CD14-positive monocyte (primary cell): ENCODE measurements at regions not wholly inside any gene's neighbourhood (a gene's known extent, or its start where the extent isn't known, plus 50 kb on each side); places are given as distances from the start of the nearest gene placed in this dataset.

Experiments
- DNase-seq, 3 donors: peaks; one replicate each; pipeline ENCODE4 v3.0.0-alpha.2; 2011 to 2022
- H2AFZ ChIP-seq: 2 replicates; pipeline ENCODE4 v1.6.0; 2012; ENCODE audit warnings: mild to moderate bottlenecking, low read depth, low read length, inconsistent platforms; ENCODE audit not compliant: insufficient read depth, poor library complexity, severe bottlenecking
- H3K27ac ChIP-seq, 2 donors: 1 replicate in 1 of 2; 2 replicates in 1 of 2; pipeline ENCODE4 v1.5.1; 2012 to 2013; ENCODE audit warnings: low read length in 2 of 2, control low read depth in 1 of 2, inconsistent platforms in 1 of 2, low read depth in 1 of 2, mild to moderate bottlenecking in 1 of 2
- H3K27me3 ChIP-seq, 2 donors: one replicate each; pipeline versions ENCODE4 v1.6.0 to v1.6.1; 2011 to 2013; ENCODE audit warnings: low read length in 2 of 2; ENCODE audit not compliant: control insufficient read depth in 2 of 2, insufficient read depth in 2 of 2
- H3K36me3 ChIP-seq, 2 donors: replicated peaks in 1 of 2; 1 replicate in 1 of 2; 2 replicates in 1 of 2; pipeline versions ENCODE4 v1.5.1 to v1.6.1; 2012 to 2013; ENCODE audit warnings: low read length in 2 of 2, control low read depth in 1 of 2, inconsistent platforms in 1 of 2, mild to moderate bottlenecking in 1 of 2; ENCODE audit not compliant: insufficient read depth in 2 of 2, control insufficient read depth in 1 of 2
- H3K4me1 ChIP-seq, 2 donors: 1 replicate in 1 of 2; 2 replicates in 1 of 2; pipeline versions ENCODE4 v1.5.1 to v1.6.1; 2012 to 2013; ENCODE audit warnings: low read length in 2 of 2, control low read depth in 1 of 2, inconsistent platforms in 1 of 2, mild to moderate bottlenecking in 1 of 2, moderate library complexity in 1 of 2; ENCODE audit not compliant: insufficient read depth in 2 of 2, control insufficient read depth in 1 of 2
- H3K4me2 ChIP-seq: replicated peaks from 2 replicates; pipeline ENCODE3; 2012; ENCODE audit warnings: low read length, moderate library complexity, mild to moderate bottlenecking; ENCODE audit not compliant: poor library complexity, severe bottlenecking; ENCODE audit errors: extremely low read depth
- H3K4me3 ChIP-seq, 3 experiments: fragments of 200-600 bp in 1 of 3; sonication (generic) in 1 of 3; replicated peaks in 1 of 3; 1 replicate in 2 of 3; 2 replicates in 1 of 3; pipeline ENCODE4 v1.5.1; 2011 to 2013; ENCODE audit warnings: low read length in 3 of 3, mild to moderate bottlenecking in 3 of 3, control low read depth in 2 of 3, low read depth in 2 of 3, inconsistent platforms in 1 of 3, moderate library complexity in 1 of 3
- H3K79me2 ChIP-seq: 2 replicates; pipeline ENCODE4 v1.6.0; 2012; ENCODE audit warnings: mild to moderate bottlenecking, control low read depth, inconsistent platforms, low read length, moderate library complexity; ENCODE audit not compliant: insufficient read depth
- H3K9ac ChIP-seq: 2 replicates; pipeline ENCODE4 v1.6.0; 2017; ENCODE audit warnings: low read length, mild to moderate bottlenecking; ENCODE audit not compliant: insufficient read depth, poor library complexity, severe bottlenecking
- H3K9me3 ChIP-seq, 2 donors: replicated peaks in 1 of 2; 1 replicate in 1 of 2; 2 replicates in 1 of 2; pipeline versions ENCODE4 v1.5.1 to v1.6.1; 2012 to 2013; ENCODE audit warnings: low read length in 2 of 2, control low read depth in 1 of 2; ENCODE audit not compliant: control insufficient read depth in 1 of 2, insufficient read depth in 1 of 2
- H4K20me1 ChIP-seq: 2 replicates; pipeline ENCODE4 v1.6.0; 2012; ENCODE audit warnings: mild to moderate bottlenecking, low read length, control low read depth, moderate library complexity; ENCODE audit not compliant: insufficient read depth
- H3K27ac Mint-ChIP-seq, 7 donors: one replicate each; pipeline ENCODE4 v1.8.0; 2020; ENCODE audit warnings: mild to moderate bottlenecking in 7 of 7, mixed read lengths in 7 of 7, moderate library complexity in 6 of 7, inconsistent platforms in 2 of 7
- H3K27me3 Mint-ChIP-seq, 3 donors: one replicate each; pipeline ENCODE4 v1.8.0; 2021 to 2022; ENCODE audit warnings: low read depth in 3 of 3, mild to moderate bottlenecking in 3 of 3, mixed read lengths in 3 of 3, moderate library complexity in 3 of 3, inconsistent platforms in 1 of 3
- H3K36me3 Mint-ChIP-seq, 2 donors: one replicate each; pipeline ENCODE4 v1.8.0; 2020; ENCODE audit warnings: mixed read lengths in 2 of 2, inconsistent platforms in 1 of 2, mild to moderate bottlenecking in 1 of 2
- H3K4me1 Mint-ChIP-seq: one replicate; pipeline ENCODE4 v1.8.0; 2020; ENCODE audit warnings: mild to moderate bottlenecking, mixed read lengths
- H3K4me3 Mint-ChIP-seq, 2 donors: one replicate each; pipeline ENCODE4 v1.8.0; 2020; ENCODE audit warnings: mild to moderate bottlenecking in 2 of 2, mixed read lengths in 2 of 2, moderate library complexity in 1 of 2
- H3K9me3 Mint-ChIP-seq, 7 donors: one replicate each; pipeline ENCODE4 v1.8.0; 2020 to 2022; ENCODE audit warnings: mixed read lengths in 7 of 7, mild to moderate bottlenecking in 6 of 7, moderate library complexity in 6 of 7, inconsistent platforms in 2 of 7
- WGBS: methylation state at CpG from one replicate; pipeline ENCODE4 v1.1.5; 2013; ENCODE audit warnings: missing lambda C conversion rate; ENCODE audit not compliant: insufficient coverage; 5-methylcytosine and 5-hydroxymethylcytosine counted together
- intact Hi-C, 2 donors: fragments of 100-400 bp; cut with micrococcal nuclease; formaldehyde crosslinking; loops; one replicate each; pipeline versions ENCODE4 v1.15.0 to v1.15.1; 2023
- TF ChIP-seq, protein P1 (sequence below): fragments of 200-600 bp; IDR thresholded peaks from one replicate; pipeline ENCODE4 v1.8.0; 2022; ENCODE audit warnings: antibody characterized with exemption, mild to moderate bottlenecking

DNA sequence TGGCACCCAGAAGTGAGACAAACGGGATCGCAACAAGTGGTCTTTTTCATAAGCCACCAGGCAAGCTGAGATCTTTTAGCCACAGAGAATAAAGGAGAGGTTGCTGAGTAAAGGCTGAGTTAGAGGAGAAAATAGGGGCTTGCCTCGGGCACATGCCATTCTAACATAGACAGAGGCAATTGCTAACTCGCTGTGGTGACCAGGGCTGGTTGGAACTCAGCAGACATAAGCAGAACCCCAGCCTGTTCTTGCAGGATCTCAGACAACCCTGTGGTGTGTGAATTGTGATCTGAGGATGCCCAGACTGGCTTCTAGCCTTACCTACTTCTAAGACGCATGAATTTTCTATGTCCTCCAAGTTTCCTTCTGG, 300.2 kb downstream of the CDCA7 start:
- intact Hi-C loops = no loop called here
- peaks cover 0 to 2% (median 0%) of the 10 kb centered on the region in 7 donors for H3K9me3 Mint-ChIP-seq
- H3K4me2 ChIP-seq = no peak overlapping the region

DNA sequence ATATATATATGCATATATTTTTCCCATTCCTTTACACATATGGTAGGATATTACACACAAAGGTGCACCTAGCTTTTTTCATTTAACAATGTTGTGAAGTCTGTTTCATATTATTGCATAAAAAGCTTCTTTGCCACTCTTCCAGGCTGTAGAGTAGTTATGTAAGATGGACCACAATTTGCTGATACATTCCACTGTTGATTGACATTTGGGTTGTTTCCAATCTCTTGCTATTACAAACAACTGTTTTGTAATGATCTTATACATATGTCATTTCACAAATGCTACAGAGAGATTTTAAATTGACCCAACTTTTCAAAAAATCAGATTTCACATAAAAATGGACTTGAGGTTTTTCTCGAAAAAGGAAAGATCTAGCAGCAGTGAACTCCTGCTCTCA, 301.4 kb downstream of the CDCA7 start:
- Histone ChIP-seq H3K27ac (no peak overlapping the region), H3K9me3 (no peaks in the 10 kb centered on the region), H3K4me1 (no peaks in the 10 kb centered on the region), H3K79me2 (no peaks in the 10 kb centered on the region), H3K4me3 (no peak overlapping the region), H3K4me2 (no peak overlapping the region), H3K9ac (no peak overlapping the region), H3K27me3 (no peaks in the 10 kb centered on the region), H3K36me3 (no peaks in the 10 kb centered on the region), H4K20me1 (no peaks in the 10 kb centered on the region), H2AFZ (no peak overlapping the region)
- no peak overlapping the region for H3K4me3 Mint-ChIP-seq
- no peak for DNase-seq
- peaks cover 0 to 3% (median 0%) of the 10 kb centered on the region in 7 donors for H3K9me3 Mint-ChIP-seq
- TF ChIP-seq, protein P1, sequence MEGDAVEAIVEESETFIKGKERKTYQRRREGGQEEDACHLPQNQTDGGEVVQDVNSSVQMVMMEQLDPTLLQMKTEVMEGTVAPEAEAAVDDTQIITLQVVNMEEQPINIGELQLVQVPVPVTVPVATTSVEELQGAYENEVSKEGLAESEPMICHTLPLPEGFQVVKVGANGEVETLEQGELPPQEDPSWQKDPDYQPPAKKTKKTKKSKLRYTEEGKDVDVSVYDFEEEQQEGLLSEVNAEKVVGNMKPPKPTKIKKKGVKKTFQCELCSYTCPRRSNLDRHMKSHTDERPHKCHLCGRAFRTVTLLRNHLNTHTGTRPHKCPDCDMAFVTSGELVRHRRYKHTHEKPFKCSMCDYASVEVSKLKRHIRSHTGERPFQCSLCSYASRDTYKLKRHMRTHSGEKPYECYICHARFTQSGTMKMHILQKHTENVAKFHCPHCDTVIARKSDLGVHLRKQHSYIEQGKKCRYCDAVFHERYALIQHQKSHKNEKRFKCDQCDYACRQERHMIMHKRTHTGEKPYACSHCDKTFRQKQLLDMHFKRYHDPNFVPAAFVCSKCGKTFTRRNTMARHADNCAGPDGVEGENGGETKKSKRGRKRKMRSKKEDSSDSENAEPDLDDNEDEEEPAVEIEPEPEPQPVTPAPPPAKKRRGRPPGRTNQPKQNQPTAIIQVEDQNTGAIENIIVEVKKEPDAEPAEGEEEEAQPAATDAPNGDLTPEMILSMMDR = no peak
- WGBS = 57% methylated on average over 1 of the region's 1 CpG
- no peak overlapping the region for H3K27ac Mint-ChIP-seq
- peaks cover under 1 to 15% (median 2%) of the 10 kb centered on the region in 3 donors for H3K27me3 Mint-ChIP-seq
- H3K36me3 Mint-ChIP-seq = no peaks in the 10 kb centered on the region
- H3K4me1 Mint-ChIP-seq = no peaks in the 10 kb centered on the region
- intact Hi-C loops = no loop called here

More for the DNA sequence above, 300.2 kb downstream of the CDCA7 start:
- no peaks in the 10 kb centered on the region for H3K27me3 ChIP-seq
- H3K9ac ChIP-seq = no peak overlapping the region
- no peaks in the 10 kb centered on the region for H3K9me3 ChIP-seq
- H2AFZ ChIP-seq = no peak overlapping the region
- H3K27ac Mint-ChIP-seq = no peak overlapping the region
- WGBS = 100% methylated on average over 3 of the region's 5 CpGs
- no peaks in the 10 kb centered on the region for H3K36me3 Mint-ChIP-seq
- TF ChIP-seq, protein P1 = no peak
- H3K79me2 ChIP-seq = no peaks in the 10 kb centered on the region
- no peak for DNase-seq
- peaks cover under 1% of the 10 kb centered on the region for H3K4me1 Mint-ChIP-seq
- no peaks in the 10 kb centered on the region for H3K4me1 ChIP-seq
- no peaks in the 10 kb centered on the region for H3K36me3 ChIP-seq
- H3K4me3 ChIP-seq = no peak overlapping the region
- no peak overlapping the region for H3K27ac ChIP-seq
- no peaks in the 10 kb centered on the region for H4K20me1 ChIP-seq
- peaks cover 0 to 15% (median 3%) of the 10 kb centered on the region in 3 donors for H3K27me3 Mint-ChIP-seq
- H3K4me3 Mint-ChIP-seq = no peak overlapping the region
